HCT116 (cell line): ENCODE measurements at regions not wholly inside any gene's neighbourhood (a gene's known extent, or its start where the extent isn't known, plus 50 kb on each side); places are given as distances from the start of the nearest gene placed in this dataset.

Source experiments
- ATAC-seq: fragments of 200-7000 bp; cut with Tn5 transposase; 2 replicates; pipeline ENCODE4 v1.9.1; 2020; ENCODE audit warnings: mild to moderate bottlenecking, moderate library complexity
- BruUV-seq: library from RNA; stranded (reverse); fragments of 400-500 nt; replicated peaks from 2 replicates; lab custom pipeline; 2021; lab: Mats Ljungman, UMichigan
- CTCF ChIA-PET: fragments of 300-600 bp; sonication (Branson Sonifier 250); formaldehyde crosslinking; loops from one replicate; lab custom pipeline; 2021; ENCODE audit warnings: antibody characterized with exemption; lab: Charles Lee
- POLR2A ChIA-PET: fragments of 300-600, 350-600 bp; sonication (Branson Sonifier 250); formaldehyde crosslinking; loops from one replicate; lab custom pipeline; 2021; ENCODE audit warnings: antibody characterized with exemption; lab: Charles Lee
- RAD21 ChIA-PET, 2 experiments: fragments of 300-600 bp; sonication (Branson Sonifier 250); formaldehyde crosslinking; loops; one replicate each; lab custom pipeline; 2023; ENCODE audit warnings: low total read pairs in 2 of 2; ENCODE audit not compliant: uncharacterized antibody in 2 of 2, unreplicated experiment in 2 of 2, low non-redundant PET in 1 of 2; lab: Charles Lee
- DNase-seq: peaks from one replicate; pipeline ENCODE4 v3.0.0-alpha.2; 2010; ENCODE audit warnings: low read depth, low spot score
- H2AFZ ChIP-seq: fragments of 200-600 bp; shearing (Covaris generic), sonication (generic); 2 replicates; pipeline ENCODE4 v1.6.1; 2017; ENCODE audit warnings: low read depth, mixed run types, mixed read lengths, antibody characterized with exemption, low read length; ENCODE audit not compliant: poor library complexity, severe bottlenecking
- H3K27ac ChIP-seq: 2 replicates; pipeline ENCODE4 v1.5.1; 2012; ENCODE audit warnings: low read depth, low read length
- H3K27me3 ChIP-seq: fragments of 200-600 bp; sonication (generic); 2 replicates; pipeline ENCODE4 v1.6.1; 2016; ENCODE audit warnings: mixed run types, low read length, mixed read lengths; ENCODE audit not compliant: insufficient read depth
- H3K36me3 ChIP-seq, 2 experiments: fragments of 200-500 bp in 1 of 2; fragments of 200-600 bp in 1 of 2; sonication (Bioruptor generic) in 1 of 2; sonication (generic) in 1 of 2; 2 replicates each; pipeline versions ENCODE4 v1.5.1 to v1.6.1; 2014 to 2016; ENCODE audit warnings: low read length in 2 of 2, inconsistent platforms in 1 of 2, mixed read lengths in 1 of 2, mixed run types in 1 of 2; ENCODE audit not compliant: insufficient read depth in 2 of 2, control insufficient read depth in 1 of 2
- H3K4me1 ChIP-seq, 2 experiments: fragments of 200-600 bp in 1 of 2; sonication (generic) in 1 of 2; 2 replicates each; pipeline versions ENCODE4 v1.5.1 to v1.6.1; 2012 to 2017; ENCODE audit warnings: low read length in 2 of 2, inconsistent platforms in 1 of 2, mild to moderate bottlenecking in 1 of 2, mixed read lengths in 1 of 2, mixed run types in 1 of 2, moderate library complexity in 1 of 2; ENCODE audit not compliant: insufficient read depth in 2 of 2, control insufficient read depth in 1 of 2
- H3K4me2 ChIP-seq: fragments of 200-600 bp; sonication (generic); 2 replicates; pipeline ENCODE4 v1.6.1; 2017; ENCODE audit warnings: mixed run types, low read length, mixed read lengths
- H3K4me3 ChIP-seq, 2 experiments: fragments of 200-600 bp in 1 of 2; sonication (generic) in 1 of 2; replicated peaks in 1 of 2; 2 replicates each; pipeline ENCODE4 v1.5.1; 2011 to 2016; ENCODE audit warnings: low read length in 2 of 2, control low read depth in 1 of 2, low read depth in 1 of 2, mild to moderate bottlenecking in 1 of 2, mixed read lengths in 1 of 2, mixed run types in 1 of 2
- H3K79me2 ChIP-seq: fragments of 200-600 bp; sonication (generic); 2 replicates; pipeline ENCODE4 v1.6.1; 2017; ENCODE audit warnings: mild to moderate bottlenecking, mixed run types, low read length, moderate library complexity, mixed read lengths; ENCODE audit not compliant: insufficient read depth
- H3K9ac ChIP-seq: fragments of 200-600 bp; sonication (generic); 2 replicates; pipeline ENCODE4 v1.6.1; 2016; ENCODE audit warnings: low read length, mixed read lengths
- H3K9me2 ChIP-seq: fragments of 200-600 bp; sonication (generic), shearing (Covaris generic); 2 replicates; pipeline ENCODE4 v1.6.1; 2017; ENCODE audit warnings: mixed run types, mild to moderate bottlenecking, moderate library complexity; ENCODE audit not compliant: insufficient read depth
- H3K9me3 ChIP-seq, 2 experiments: fragments of 200-500 bp in 1 of 2; fragments of 200-600 bp in 1 of 2; sonication (Bioruptor generic) in 1 of 2; sonication (generic) in 1 of 2; 2 replicates each; pipeline ENCODE4 v1.6.1; 2014 to 2017; ENCODE audit warnings: low read length in 2 of 2, mixed read lengths in 2 of 2, inconsistent platforms in 1 of 2, low read depth in 1 of 2, mild to moderate bottlenecking in 1 of 2, mixed run types in 1 of 2, moderate library complexity in 1 of 2; ENCODE audit not compliant: control insufficient read depth in 1 of 2, insufficient read depth in 1 of 2
- H4K20me1 ChIP-seq: fragments of 200-600 bp; sonication (generic), shearing (Covaris generic); 2 replicates; pipeline ENCODE4 v1.6.1; 2017; ENCODE audit warnings: mixed run types, mild to moderate bottlenecking, moderate library complexity; ENCODE audit not compliant: insufficient read depth
- FOSL1 ChIP-seq: IDR thresholded peaks from 2 replicates; pipeline ENCODE4 v1.6.1; 2012; ENCODE audit warnings: low read depth
- POLR2A ChIP-seq: IDR thresholded peaks from 2 replicates; pipeline ENCODE4 v1.7.0; 2011; ENCODE audit warnings: borderline replicate concordance; ENCODE audit not compliant: insufficient read depth, insufficient read length; ENCODE audit errors: extremely low read depth
- POLR2AphosphoS5 ChIP-seq: IDR thresholded peaks from 2 replicates; pipeline ENCODE4 v1.6.1; 2011; ENCODE audit warnings: mild to moderate bottlenecking, low read depth, low read length, moderate library complexity
- RAD21 ChIP-seq: IDR thresholded peaks from 2 replicates; pipeline ENCODE4 v1.6.1; 2012; ENCODE audit warnings: low read depth, mild to moderate bottlenecking
- SP1 ChIP-seq: IDR thresholded peaks from 2 replicates; pipeline ENCODE4 v1.6.1; 2012; ENCODE audit warnings: low read depth
- SRF ChIP-seq: IDR thresholded peaks from 2 replicates; pipeline ENCODE4 v1.6.1; 2012; ENCODE audit warnings: low read depth
- TCF7L2 ChIP-seq: IDR thresholded peaks from 2 replicates; pipeline ENCODE4 v1.7.0; 2011; ENCODE audit warnings: borderline replicate concordance, inconsistent platforms; ENCODE audit not compliant: insufficient read depth, insufficient read length; ENCODE audit errors: extremely low read depth
- intact Hi-C: fragments of 100-400 bp; cut with micrococcal nuclease; formaldehyde crosslinking; loops from 2 replicates; pipeline ENCODE4 v1.10.0; 2022
- TF ChIP-seq, protein P1 (sequence below): IDR thresholded peaks from 2 replicates; pipeline ENCODE4 v1.6.1; 2012
- TF ChIP-seq, protein P2 (sequence below), 3 experiments: fragments of 200-600 bp in 1 of 3; sonication (generic) in 1 of 3; IDR thresholded peaks in 2 of 3; conservative IDR thresholded peaks in 1 of 3; 2 replicates each; pipeline ENCODE4 v1.5.1; 2012 to 2017; ENCODE audit warnings: low read depth in 2 of 3, low read length in 2 of 3, antibody characterized with exemption in 1 of 3, borderline replicate concordance in 1 of 3, control low read depth in 1 of 3, mild to moderate bottlenecking in 1 of 3, mixed read lengths in 1 of 3, mixed run types in 1 of 3, moderate library complexity in 1 of 3; ENCODE audit not compliant: insufficient read depth in 1 of 3
- TF ChIP-seq, protein P3 (sequence below): IDR thresholded peaks from 2 replicates; pipeline ENCODE4 v1.6.1; 2011; ENCODE audit warnings: mild to moderate bottlenecking, low read length, moderate library complexity; ENCODE audit not compliant: insufficient replicate concordance; ENCODE audit errors: extremely low read depth

DNA sequence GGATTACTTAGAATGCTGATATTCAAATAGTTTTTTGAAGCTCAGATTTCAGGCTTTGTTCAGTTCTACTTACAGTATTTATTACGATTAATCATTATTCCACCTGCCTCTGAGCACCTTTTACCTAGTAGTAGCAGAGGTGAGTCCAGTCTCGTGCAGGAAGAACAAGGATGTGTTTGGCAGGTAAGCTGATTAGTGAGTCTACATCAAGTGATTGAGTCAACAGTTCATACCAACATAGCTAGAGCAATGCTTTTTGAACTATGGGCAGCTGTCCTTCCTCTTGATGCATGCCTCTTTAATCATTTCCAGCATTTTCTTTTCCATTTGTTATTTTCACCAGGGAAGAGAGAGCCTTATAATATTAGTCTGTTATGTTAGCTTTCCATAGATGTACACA, 838.9 kb downstream of the USP25 start:
- Histone ChIP-seq H3K9me3 (peaks cover 0 to 49% of the 10 kb centered on the region in 2 experiments; a peak in 2 of 4 replicates), H4K20me1 (no peaks in the 10 kb centered on the region), H3K36me3 (no peaks in the 10 kb centered on the region), H3K27me3 (no peaks in the 10 kb centered on the region), H3K27ac (no peak overlapping the region), H3K4me3 (no peak overlapping the region), H3K9me2 (no peaks in the 10 kb centered on the region), H3K9ac (no peak overlapping the region), H3K4me2 (no peak overlapping the region), H3K4me1 (no peaks in the 10 kb centered on the region), H2AFZ (no peak overlapping the region), H3K79me2 (no peaks in the 10 kb centered on the region)
- no TSS peak for BruUV-seq
- ChIA-PET CTCF (no interaction called here), POLR2A (no interaction called here), RAD21 (no interaction called here)
- TF ChIP-seq POLR2AphosphoS5 (no peak), TCF7L2 (no peak), SRF (no peak), SP1 (no peak), POLR2A (no peak), FOSL1 (no peak), RAD21 (no peak)
- TF ChIP-seq, protein P1, sequence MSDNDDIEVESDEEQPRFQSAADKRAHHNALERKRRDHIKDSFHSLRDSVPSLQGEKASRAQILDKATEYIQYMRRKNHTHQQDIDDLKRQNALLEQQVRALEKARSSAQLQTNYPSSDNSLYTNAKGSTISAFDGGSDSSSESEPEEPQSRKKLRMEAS: no peak
- TF ChIP-seq, protein P2, sequence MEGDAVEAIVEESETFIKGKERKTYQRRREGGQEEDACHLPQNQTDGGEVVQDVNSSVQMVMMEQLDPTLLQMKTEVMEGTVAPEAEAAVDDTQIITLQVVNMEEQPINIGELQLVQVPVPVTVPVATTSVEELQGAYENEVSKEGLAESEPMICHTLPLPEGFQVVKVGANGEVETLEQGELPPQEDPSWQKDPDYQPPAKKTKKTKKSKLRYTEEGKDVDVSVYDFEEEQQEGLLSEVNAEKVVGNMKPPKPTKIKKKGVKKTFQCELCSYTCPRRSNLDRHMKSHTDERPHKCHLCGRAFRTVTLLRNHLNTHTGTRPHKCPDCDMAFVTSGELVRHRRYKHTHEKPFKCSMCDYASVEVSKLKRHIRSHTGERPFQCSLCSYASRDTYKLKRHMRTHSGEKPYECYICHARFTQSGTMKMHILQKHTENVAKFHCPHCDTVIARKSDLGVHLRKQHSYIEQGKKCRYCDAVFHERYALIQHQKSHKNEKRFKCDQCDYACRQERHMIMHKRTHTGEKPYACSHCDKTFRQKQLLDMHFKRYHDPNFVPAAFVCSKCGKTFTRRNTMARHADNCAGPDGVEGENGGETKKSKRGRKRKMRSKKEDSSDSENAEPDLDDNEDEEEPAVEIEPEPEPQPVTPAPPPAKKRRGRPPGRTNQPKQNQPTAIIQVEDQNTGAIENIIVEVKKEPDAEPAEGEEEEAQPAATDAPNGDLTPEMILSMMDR (IDR thresholded peaks at IDR 0.05 in 2 of 3, conservative IDR thresholded peaks at IDR 0.05 in 1 of 3; ENCODE audit: borderline replicate concordance in 1 of 3, insufficient read depth in 1 of 3, low read depth in 2 of 3, low read length in 2 of 3): no peak
- TF ChIP-seq, protein P3, sequence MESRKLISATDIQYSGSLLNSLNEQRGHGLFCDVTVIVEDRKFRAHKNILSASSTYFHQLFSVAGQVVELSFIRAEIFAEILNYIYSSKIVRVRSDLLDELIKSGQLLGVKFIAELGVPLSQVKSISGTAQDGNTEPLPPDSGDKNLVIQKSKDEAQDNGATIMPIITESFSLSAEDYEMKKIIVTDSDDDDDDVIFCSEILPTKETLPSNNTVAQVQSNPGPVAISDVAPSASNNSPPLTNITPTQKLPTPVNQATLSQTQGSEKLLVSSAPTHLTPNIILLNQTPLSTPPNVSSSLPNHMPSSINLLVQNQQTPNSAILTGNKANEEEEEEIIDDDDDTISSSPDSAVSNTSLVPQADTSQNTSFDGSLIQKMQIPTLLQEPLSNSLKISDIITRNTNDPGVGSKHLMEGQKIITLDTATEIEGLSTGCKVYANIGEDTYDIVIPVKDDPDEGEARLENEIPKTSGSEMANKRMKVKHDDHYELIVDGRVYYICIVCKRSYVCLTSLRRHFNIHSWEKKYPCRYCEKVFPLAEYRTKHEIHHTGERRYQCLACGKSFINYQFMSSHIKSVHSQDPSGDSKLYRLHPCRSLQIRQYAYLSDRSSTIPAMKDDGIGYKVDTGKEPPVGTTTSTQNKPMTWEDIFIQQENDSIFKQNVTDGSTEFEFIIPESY: no peak
- ATAC-seq: no peak
- intact Hi-C loops: no loop called here
- no peak for DNase-seq
